ENCODE measurements at regions not wholly inside any gene's neighbourhood (a gene's known extent, or its start where the extent isn't known, plus 50 kb on each side); places are given as distances from the start of the nearest gene placed in this dataset.
"Not testable (repeated sequence)": the region's sequence is repeated elsewhere in the genome, so short reads cannot be mapped to it uniquely, and the experiment has no call there.

DNA sequence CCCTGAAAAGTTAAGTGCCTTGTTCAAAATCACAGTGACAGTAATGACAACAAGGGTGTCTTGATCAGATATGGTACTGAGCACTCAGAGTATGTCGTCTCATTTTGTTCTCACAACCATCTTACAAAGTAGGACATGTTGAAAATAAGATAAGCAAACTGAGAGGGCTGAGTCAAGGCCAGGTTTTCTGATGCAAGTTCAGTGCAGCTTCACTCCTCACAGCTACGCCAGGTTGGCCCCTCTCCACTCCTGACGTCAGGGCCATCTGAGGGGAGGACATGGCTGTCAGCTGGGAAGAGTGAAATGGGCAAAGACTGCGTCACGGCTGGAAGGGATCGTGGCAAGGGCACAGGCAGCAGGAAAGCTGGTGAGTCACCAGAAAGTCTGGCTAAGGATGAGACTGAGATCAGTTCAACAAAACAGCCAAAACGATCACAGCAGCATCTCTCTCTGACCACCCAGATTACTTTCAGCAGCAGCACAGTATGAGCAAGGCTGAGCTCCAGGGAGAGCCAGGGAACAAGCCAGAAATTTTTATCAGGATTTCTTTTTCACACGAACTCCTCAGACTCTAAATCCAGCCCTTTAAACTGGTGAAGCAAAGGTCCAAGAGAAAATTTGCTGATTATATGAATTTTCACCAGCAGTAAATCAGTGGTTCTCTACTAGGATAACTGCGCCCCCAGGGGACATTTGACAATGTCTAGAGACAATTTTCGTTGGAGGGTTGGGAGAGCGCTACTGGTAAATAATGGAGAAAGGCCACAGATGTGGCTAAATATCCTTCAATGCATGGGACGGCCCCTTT lies 297.9 kb upstream of the AMIGO2 start:
- Mint-ChIP-seq H3K4me1 (ENCODE audit: low read depth) (peaks cover 33% of the 10 kb centered on the region), H3K36me3 (ENCODE audit: low read depth) (no peaks in the 10 kb centered on the region), H3K27me3 (no peaks in the 10 kb centered on the region), H3K27ac (no peak overlapping the region), H3K9me3 (no peaks in the 10 kb centered on the region), H3K4me3 (no peak overlapping the region)
- intact Hi-C loops (cut with micrococcal nuclease) = no loop called here

- Mint-ChIP-seq H3K9me3 (no peaks in the 10 kb centered on the region), H3K27me3 (no peaks in the 10 kb centered on the region), H3K27ac (no peak overlapping the region), H3K4me3 (no peak overlapping the region), H3K36me3 (ENCODE audit: low read depth) (no peaks in the 10 kb centered on the region), H3K4me1 (ENCODE audit: low read depth) (peaks cover 28% of the 10 kb centered on the region)
- intact Hi-C loops (cut with micrococcal nuclease) = no loop called here
These were observed 297.2 kb upstream of the AMIGO2 start for GRCh38 chr12:47376927-47377326.

- Mint-ChIP-seq H3K27ac (no peak overlapping the region), H3K27me3 (no peaks in the 10 kb centered on the region), H3K9me3 (no peaks in the 10 kb centered on the region), H3K36me3 (ENCODE audit: low read depth) (no peaks in the 10 kb centered on the region), H3K4me3 (no peak overlapping the region), H3K4me1 (ENCODE audit: low read depth) (peaks cover 14% of the 10 kb centered on the region)
- intact Hi-C loops (cut with micrococcal nuclease) = no loop called here
These were observed 293.9 kb upstream of the AMIGO2 start for GRCh38 chr12:47373554-47374150.

DNA sequence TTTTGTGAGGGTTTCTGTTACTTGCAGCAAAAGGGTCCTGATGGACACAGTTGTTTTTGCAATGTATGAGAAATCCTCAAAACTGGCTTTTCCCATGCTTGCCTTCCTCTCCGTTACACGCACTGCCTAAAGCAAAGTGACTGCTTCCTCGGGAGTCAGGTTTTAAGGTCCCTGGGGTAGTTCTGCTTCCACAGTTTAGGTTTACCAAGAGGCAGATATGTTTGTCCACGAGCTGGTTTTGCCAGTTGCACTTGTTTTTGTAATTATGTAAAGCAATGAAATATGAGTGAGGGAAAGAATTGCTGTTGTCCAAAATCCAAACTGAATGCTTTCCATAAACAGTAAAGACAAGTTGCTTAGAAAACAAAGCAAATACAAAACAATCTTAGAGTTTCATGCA lies 290.7 kb upstream of the AMIGO2 start:
- Mint-ChIP-seq H3K27ac (no peak overlapping the region), H3K27me3 (no peaks in the 10 kb centered on the region), H3K36me3 (ENCODE audit: low read depth) (no peaks in the 10 kb centered on the region), H3K9me3 (no peaks in the 10 kb centered on the region), H3K4me1 (ENCODE audit: low read depth) (no peaks in the 10 kb centered on the region), H3K4me3 (no peak overlapping the region)
- intact Hi-C loops (cut with micrococcal nuclease) = no loop called here

DNA sequence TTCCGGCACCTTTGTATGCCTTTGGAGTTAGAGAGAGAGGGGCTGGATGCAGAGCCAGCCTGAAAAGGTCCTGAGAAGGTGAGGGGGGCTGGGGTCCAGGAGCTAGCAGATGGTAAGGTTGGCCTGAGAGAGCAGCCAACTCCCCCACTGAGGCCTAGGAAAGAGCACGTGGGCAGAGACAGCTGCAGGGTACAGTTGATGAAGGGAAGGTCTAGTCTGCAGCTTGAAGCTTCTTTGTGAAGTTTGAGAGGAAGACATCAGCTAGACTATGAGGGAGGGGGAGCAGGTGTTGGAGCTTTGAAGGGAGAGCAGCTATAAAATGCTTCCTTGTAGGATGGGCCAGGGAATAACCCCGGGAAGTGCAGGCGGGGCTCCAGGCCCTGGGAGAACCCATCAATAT lies 289.3 kb upstream of the AMIGO2 start:
- Mint-ChIP-seq H3K27me3 (no peaks in the 10 kb centered on the region), H3K9me3 (no peaks in the 10 kb centered on the region), H3K4me3 (no peak overlapping the region), H3K4me1 (ENCODE audit: low read depth) (no peaks in the 10 kb centered on the region), H3K27ac (no peak overlapping the region), H3K36me3 (ENCODE audit: low read depth) (no peaks in the 10 kb centered on the region)
- intact Hi-C loops (cut with micrococcal nuclease) = no loop called here

GRCh38 chr12:47367912-47368537 lies 288.3 kb upstream of the AMIGO2 start:
- H3K27ac Mint-ChIP-seq = no peak overlapping the region
- no peaks in the 10 kb centered on the region for H3K9me3 Mint-ChIP-seq
- H3K36me3 Mint-ChIP-seq (ENCODE audit: low read depth) = no peaks in the 10 kb centered on the region
- H3K27me3 Mint-ChIP-seq = no peaks in the 10 kb centered on the region
- H3K4me3 Mint-ChIP-seq = no peak overlapping the region
- no peaks in the 10 kb centered on the region for H3K4me1 Mint-ChIP-seq (ENCODE audit: low read depth)
- intact Hi-C loops (cut with micrococcal nuclease) = no loop called here

DNA sequence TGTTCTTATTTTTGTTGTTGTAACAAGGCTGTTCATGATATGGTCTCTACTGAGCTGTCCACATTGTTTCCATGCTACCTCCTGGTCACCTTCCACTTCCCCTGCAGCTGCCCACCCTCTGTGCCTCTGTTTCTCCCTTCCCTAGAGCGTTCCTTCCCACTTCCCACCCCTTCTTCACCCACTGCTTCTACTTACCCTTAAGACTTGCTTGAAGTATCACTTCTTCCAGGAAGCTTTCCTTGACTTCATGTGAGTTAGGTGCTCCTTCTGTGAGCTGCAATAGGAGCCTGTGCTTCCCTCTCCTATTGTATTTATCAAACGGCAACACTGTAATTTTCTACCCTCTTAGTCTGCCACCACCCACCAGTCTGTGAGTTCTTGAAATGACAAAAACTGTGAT lies 286.8 kb upstream of the AMIGO2 start:
- Mint-ChIP-seq H3K9me3 (no peaks in the 10 kb centered on the region), H3K27ac (no peak overlapping the region), H3K36me3 (ENCODE audit: low read depth) (no peaks in the 10 kb centered on the region), H3K27me3 (no peaks in the 10 kb centered on the region), H3K4me3 (no peak overlapping the region), H3K4me1 (ENCODE audit: low read depth) (peaks cover 7% of the 10 kb centered on the region)
- intact Hi-C loops (cut with micrococcal nuclease) = no loop called here

DNA sequence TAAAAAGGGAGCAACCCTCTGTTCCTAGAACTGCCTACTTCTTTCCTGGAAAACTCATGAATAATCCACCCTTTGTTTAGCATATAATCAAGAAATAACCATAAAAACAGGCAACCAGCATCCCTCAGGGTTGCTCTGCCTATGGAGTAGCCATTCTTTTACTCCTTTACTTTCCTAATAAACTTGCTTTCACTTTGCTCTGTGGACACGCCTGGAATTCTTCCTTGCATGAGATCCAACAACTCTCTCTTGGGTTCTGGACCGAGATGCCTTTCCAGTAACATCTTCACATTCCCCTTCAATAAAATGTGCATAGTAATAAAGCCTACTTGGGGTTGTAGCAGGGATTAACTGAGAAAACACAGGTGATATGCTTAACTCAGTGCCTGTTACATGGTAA lies 286.4 kb upstream of the AMIGO2 start:
- H3K27ac Mint-ChIP-seq = no peak overlapping the region
- H3K9me3 Mint-ChIP-seq = no peaks in the 10 kb centered on the region
- peaks cover 12% of the 10 kb centered on the region for H3K4me1 Mint-ChIP-seq (ENCODE audit: low read depth)
- no peaks in the 10 kb centered on the region for H3K27me3 Mint-ChIP-seq
- H3K36me3 Mint-ChIP-seq (ENCODE audit: low read depth) = no peaks in the 10 kb centered on the region
- no peak overlapping the region for H3K4me3 Mint-ChIP-seq
- intact Hi-C loops (cut with micrococcal nuclease) = no loop called here

DNA sequence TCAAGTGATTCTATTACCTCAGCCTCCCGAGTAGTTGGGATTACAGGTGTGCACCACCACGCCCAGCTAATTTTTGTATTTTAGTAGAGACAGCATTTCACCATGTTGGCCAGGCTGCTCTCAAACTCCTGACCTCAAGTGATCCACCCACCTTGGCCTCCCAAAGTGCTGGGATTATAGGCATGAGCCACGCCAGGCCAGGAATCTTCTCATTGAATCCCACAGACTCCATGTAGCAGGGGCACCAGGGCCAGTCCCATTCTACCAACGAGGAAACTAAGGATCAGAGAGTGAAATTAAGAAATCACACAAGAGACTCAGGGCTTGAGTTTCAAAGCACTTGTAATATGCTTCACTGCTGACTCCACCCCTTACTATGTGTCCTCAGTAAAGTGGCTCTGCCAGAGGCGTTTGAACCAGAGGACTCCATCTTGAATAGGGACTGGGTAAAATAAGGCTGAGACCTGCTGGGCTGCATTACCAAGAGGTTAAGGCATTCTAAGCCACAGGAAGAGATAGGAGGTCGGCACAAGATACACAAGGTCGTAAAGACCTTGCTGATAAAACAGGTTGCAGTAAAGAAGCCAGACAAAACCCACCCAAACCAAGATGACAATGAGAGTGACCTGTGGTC lies 285.8 kb upstream of the AMIGO2 start:
- H3K4me3 Mint-ChIP-seq; intact Hi-C loops (cut with micrococcal nuclease); H3K9me3 Mint-ChIP-seq; H3K27me3 Mint-ChIP-seq; H3K36me3 Mint-ChIP-seq (ENCODE audit: low read depth); H3K27ac Mint-ChIP-seq: not testable (repeated sequence)
- H3K4me1 Mint-ChIP-seq (ENCODE audit: low read depth) = peaks cover 18% of the 10 kb centered on the region

DNA sequence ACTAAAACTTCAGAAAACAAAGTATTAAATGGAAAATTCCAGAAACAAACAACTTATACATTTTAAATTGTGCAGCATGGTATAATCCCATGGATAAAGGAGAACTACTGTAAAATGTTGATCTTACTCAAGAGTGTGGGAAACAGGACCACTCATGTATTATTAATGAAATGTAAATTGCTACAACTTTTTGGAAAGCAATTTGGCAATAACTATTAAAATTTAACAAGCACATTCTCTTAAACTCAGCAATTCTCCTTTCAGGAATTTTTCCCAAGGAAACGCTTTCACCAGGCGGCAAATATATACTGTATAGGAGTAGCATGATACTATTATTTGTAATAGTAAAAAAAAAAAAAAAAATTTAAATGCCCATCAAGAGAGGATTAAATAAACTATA lies 284.5 kb upstream of the AMIGO2 start:
- Mint-ChIP-seq H3K4me3 (no peak overlapping the region), H3K9me3 (no peaks in the 10 kb centered on the region), H3K4me1 (ENCODE audit: low read depth) (peaks cover 28% of the 10 kb centered on the region), H3K27ac (no peak overlapping the region), H3K36me3 (ENCODE audit: low read depth) (no peaks in the 10 kb centered on the region), H3K27me3 (no peaks in the 10 kb centered on the region)
- intact Hi-C loops (cut with micrococcal nuclease) = no loop called here

- H3K4me1 Mint-ChIP-seq (ENCODE audit: low read depth) = peaks cover 43% of the 10 kb centered on the region
These were observed 282.5 kb upstream of the AMIGO2 start for GRCh38 chr12:47362126-47362705.

GRCh38 chr12:47361389-47362021 lies 281.7 kb upstream of the AMIGO2 start:
- intact Hi-C loops (cut with micrococcal nuclease) = no loop called here
- Mint-ChIP-seq H3K36me3 (ENCODE audit: low read depth) (no peaks in the 10 kb centered on the region), H3K4me3 (peak overlapping the region; percentile 26), H3K9me3 (no peaks in the 10 kb centered on the region), H3K4me1 (ENCODE audit: low read depth) (peaks cover 50% of the 10 kb centered on the region), H3K27me3 (no peaks in the 10 kb centered on the region), H3K27ac (peak overlapping the region; percentile 88)

More at GRCh38 chr12:47362126-47362705, 282.5 kb upstream of the AMIGO2 start:
- H3K27me3 Mint-ChIP-seq = no peaks in the 10 kb centered on the region
- intact Hi-C loops (cut with micrococcal nuclease) = no loop called here
- no peaks in the 10 kb centered on the region for H3K36me3 Mint-ChIP-seq (ENCODE audit: low read depth)
- no peaks in the 10 kb centered on the region for H3K9me3 Mint-ChIP-seq
- H3K4me3 Mint-ChIP-seq = no peak overlapping the region
- peak overlapping the region; percentile 88 for H3K27ac Mint-ChIP-seq

GRCh38 chr12:47360771-47361388 lies 281.1 kb upstream of the AMIGO2 start:
- H3K9me3 Mint-ChIP-seq = no peaks in the 10 kb centered on the region
- intact Hi-C loops (cut with micrococcal nuclease) = no loop called here

More at GRCh38 chr12:47360771-47361388, 281.1 kb upstream of the AMIGO2 start:
- Mint-ChIP-seq H3K27me3 (no peaks in the 10 kb centered on the region), H3K4me3 (peak overlapping the region; percentile 26), H3K4me1 (ENCODE audit: low read depth) (peaks cover 56% of the 10 kb centered on the region), H3K36me3 (ENCODE audit: low read depth) (no peaks in the 10 kb centered on the region), H3K27ac (peak overlapping the region; percentile 88)

Data from dendritic cell treated with granulocyte-macrophage colony-stimulating factor and Interleukin-4, amounts not matched to agents 40 ng/mL and 50 ng/mL, for 4 days (primary cell).